EH (cell line): ENCODE measurements at regions not wholly inside any gene's neighbourhood (a gene's known extent, or its start where the extent isn't known, plus 50 kb on each side); places are given as distances from the start of the nearest gene placed in this dataset.
"Not testable (repeated sequence)": the region's sequence is repeated elsewhere in the genome, so short reads cannot be mapped to it uniquely, and the experiment has no call there.

Source experiments
- DNase-seq: peaks from one replicate; pipeline ENCODE4 v3.0.0-alpha.2; 2015; ENCODE audit warnings: low read depth

DNA sequence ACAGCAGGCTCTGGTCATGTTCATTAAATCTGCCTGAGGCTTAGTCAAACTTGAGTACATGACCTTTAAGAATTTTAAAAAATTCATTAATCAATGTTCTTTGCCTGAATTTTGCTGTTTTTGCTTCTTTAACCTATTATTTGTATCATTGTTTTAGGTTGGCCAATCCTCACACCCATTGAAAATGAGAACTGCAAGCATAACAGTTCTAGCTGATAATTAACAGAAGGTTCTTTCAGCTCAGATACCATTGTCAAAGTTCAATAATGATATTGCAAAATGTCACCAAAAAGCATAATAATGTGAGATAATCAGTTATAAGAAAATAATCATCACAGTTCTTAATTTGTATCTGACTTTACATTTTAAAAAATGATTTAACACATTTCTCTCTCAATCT lies 583.1 kb downstream of the TFAP2A start:
- DNase-seq = no peak

DNA sequence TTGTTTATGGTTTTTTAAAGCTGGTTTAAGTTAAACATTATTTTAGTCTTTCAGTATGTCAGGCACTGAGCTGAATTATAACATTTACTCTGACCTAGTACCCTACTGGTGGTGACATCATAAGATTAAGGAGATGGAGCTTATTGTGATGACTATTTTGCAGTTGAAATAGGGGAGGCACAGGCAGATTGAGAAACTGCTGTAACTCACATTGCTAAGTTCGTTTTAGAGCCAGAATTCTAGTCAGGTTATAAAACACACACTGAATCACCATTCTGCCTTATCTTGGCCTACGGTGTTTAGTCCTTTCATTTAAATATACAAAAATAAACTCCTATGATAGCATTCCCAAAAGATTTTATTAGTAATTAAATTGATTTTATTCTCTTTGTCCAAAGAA lies 584.1 kb downstream of the TFAP2A start:
- no peak for DNase-seq

DNA sequence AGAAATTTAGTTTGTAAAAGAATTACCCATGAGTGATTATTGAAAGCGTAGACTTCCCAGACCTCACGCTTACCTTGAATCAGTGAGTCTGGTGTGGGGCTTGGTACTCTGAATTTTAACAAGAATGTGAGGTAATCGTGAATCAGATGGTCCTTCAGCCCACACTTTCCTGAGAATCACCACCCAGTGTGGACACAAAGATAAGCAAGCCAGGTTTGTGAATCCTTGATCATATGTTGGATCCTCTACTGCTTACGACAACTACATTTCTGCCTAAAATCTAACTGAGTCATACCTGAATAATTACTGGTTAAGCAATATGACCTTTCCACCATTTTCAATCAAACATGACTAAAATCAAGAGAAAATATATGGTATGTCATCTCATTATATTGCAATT lies 589.3 kb downstream of the TFAP2A start:
- DNase-seq = no peak

DNA sequence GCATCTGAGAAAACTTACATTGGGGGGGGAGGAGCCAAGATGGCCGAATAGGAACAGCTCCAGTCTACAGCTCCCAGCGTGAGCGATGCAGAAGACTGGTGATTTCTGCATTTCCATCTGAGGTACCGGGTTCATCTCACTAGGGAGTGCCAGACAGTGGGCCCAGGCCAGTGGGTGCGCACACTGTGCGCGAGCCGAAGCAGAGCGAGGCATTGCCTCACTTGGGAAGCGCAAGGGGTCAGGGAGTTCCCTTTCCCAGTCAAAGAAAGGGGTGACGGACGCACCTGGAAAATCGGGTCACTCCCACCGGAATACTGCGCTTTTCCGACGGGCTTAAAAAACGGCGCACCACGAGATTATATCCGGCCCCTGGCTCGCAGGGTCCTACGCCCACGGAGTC lies 604.1 kb downstream of the TFAP2A start:
- DNase-seq = not testable (repeated sequence)

DNA sequence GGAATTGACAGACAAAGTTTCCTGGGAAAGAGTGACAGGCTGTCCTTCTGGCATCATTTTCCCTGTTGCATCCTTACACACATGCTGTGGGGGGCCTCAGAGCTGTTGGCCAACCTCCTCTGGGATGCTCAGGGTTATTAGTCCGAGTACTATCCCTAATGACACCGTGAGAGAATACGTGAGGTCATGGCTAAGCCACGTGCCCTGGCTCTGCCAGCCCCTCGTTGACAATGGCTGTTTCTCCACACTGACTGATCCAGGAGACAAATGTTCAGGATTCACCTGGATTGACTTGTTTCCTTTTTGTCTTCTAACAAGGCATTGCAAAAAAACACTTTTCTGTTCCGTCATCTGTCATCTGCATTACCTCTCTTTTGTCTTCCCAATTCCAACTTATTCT lies 604.6 kb downstream of the TFAP2A start:
- no peak for DNase-seq

DNA sequence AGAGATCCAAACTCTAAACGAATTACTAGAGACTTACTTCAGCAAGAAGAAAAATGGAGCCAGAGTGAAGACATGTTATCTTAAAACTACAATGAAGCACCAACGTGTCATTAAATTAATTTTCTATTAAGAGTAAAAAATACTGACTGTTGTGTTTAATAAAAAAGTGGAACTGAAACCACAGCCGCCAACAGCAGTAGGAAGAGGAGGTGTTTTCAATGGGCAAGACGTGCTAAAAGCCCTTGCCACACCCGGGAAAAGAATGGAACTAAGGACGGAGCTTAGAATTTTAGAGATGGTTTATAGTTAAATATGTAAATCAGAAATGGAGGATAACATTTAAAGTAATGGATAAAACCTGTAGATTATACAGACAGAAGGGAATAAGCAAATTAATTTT lies 608.7 kb downstream of the TFAP2A start:
- no peak for DNase-seq

DNA sequence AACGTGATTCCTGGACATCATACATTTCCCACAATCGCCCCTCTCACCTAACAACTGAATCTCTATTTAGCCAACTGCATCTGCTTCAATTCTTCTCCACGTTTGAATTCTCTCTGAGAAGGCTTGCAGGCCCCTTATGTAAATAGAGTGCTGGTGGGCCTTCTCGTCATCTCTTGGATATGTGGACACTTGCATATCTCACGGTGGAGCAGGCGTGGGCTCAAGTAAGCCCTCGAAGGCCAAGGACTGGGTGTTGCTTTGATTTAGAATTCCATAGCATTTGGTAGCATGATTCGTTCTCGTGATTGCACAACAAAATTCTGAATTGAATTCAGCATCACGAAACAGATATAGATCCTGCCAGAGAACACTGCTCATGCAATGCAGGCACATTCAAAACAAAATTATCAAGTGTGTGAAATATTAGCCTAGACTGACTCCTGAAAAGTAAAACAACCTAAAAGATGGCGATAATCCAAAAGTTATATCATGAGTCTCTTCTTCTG lies 613.6 kb downstream of the TFAP2A start:
- peak; percentile 11 for DNase-seq

DNA sequence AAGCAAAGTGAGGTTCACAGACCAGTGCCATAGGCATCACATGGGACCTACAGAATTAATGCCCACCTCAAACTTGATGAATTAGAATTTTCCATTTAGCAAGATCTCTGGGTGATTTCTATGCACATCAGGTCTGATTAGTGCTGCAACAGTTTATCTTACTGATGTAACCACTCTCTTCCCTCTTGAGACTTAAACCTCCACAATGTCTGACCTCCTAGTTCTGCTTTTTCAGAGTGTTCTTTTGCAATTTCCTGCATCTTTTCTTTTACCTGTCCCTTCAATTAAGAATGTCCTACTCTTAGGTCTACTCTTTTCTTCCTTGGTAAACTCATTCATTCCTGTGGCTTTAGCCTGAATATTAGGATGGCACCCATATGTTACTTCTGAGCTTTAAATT lies 615.3 kb downstream of the TFAP2A start:
- no peak for DNase-seq

DNA sequence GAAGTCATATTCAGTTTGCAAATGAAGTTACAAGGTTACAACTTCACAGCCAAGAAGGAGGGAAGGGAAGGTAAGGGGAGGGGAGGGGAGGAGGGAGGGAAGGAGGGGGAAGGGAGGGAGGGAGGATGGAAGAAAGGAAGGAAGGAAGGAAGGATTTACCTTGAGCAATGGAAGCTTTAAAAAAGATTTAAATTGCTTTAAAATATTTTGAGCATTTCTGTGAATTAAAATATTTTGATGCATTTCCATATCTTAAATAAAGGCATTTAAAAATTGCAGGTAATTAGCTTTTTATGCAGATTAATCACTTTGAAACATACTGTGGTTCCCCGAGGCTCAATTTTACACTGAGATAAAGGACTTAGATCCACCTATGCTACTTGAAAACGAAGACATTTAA lies 618.0 kb downstream of the TFAP2A start:
- no peak for DNase-seq

DNA sequence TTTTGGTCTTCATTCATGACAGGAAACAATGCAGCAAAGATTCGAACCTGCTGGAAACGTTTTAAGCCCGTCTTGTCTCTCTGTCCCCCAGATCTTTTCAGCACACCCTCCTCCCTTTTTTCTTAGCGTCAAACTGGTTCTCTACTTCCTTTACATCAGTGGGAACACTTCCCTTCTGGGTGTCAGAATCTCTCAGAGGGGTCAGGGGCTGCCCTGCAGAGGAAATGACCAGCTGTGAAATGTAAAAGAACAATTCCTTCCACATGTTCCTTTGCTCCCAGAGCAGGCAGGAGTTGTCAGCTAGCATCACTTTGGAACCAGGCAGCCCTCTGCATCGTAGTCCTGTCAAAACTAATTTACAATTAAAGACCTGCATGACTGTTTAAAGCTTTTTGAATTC lies 619.0 kb downstream of the TFAP2A start:
- peak; percentile 15 for DNase-seq

DNA sequence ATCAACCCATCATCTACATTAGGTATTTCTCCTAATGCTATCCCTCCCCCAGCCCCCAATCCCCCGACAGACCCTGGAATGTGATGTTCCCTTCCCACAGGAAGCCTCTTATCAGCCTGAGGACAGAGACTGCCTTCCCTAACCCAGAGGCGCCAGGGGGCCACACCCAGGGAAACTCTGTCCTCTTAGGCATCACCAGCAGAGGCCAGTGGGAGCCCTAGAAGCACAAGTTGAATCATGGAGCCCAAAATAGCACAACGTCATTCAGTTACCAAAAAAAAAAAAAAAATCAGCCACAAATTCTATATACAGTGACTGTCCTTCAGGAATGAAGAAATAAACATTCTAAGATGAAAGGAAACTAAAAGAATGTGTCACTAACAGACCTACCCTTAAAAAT lies 625.7 kb downstream of the TFAP2A start:
- DNase-seq = peak; percentile 90

DNA sequence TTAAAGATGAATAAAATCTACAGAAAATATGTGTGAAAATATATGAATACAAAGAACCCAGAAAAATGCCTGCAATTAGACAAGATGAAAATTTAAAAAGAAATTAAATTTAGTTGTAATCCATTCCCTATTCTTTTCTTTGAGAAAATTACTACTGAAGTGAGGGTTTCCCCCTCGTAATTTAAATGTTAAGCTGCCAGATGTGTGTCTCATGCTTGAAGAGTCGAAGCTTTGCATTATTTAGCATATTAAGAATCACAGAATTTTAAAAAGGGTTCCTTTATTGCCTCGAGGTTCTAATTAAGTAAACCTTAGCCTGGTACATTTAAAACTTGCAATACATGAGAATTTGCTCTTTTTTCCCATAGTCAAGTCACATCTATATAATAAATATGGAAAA lies 630.1 kb downstream of the TFAP2A start:
- no peak for DNase-seq

DNA sequence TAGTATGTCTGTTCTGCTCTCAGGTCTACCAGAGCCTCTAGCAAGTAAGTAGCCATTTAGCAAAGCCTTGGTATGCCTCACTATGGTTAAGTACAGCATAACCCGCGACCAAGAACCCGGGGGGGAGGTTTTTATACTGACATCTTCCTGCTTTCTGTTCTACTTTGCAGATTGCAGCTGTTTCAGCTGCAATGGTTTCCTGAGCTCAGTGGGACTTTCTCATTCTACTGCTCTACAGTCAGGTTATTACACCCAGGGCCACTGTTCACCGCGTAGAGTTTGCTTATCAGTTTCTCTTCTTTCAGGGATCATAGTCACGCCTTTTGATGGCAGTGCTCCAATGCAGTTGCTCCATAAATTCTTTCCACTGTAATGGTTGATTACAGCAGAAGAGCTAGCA lies 631.3 kb downstream of the TFAP2A start:
- peak; percentile 10 for DNase-seq

DNA sequence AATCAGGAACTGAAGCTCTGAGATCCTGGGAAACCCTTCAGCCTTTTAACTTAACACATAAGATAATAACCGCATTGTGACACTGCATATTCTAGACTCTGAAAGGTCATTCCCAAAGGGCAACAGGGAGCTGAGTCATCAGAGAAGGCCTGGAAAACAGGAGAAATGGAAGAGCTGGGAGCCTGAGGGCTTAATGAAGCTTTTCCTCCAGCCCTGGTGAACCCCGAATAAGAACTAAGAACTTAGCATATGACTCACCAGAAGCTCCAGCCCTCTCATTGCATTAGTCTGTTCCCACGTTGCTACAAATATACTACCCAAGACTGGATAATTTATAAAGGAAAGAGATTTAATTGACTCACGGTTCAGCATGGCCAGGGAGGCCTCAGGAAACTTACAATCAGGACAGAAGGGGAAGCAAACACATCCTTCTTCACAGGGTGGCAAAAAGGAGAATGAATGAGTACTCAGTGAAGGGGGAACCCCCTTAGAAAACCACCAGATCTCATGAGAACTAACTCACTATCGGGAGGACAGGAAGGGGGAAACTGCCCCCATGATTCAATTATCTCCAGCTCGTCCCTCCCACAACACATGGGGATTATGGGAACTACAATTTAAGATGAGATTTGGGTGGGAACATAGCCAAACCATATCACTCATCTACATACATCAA lies 648.5 kb downstream of the TFAP2A start:
- DNase-seq = peak; percentile 100

DNA sequence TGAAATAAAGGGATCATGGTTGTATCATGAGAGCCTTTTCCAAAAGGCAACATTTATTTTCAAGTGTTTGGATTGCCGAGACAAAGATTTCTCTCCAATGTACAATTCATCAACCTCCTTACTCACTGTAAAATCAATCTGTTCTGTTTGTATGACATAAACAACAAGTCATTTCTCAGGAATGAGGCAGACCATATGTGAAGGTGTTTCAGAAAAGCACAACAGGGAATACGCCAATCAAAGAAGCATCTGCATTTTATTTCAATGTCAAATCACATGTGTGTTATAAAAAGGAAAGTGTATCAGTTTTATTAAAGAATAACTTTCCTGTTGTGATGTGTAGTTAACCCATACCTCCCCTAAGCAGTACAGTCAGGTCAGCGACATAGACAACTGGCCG lies 653.7 kb downstream of the TFAP2A start:
- DNase-seq = peak; percentile 31

DNA sequence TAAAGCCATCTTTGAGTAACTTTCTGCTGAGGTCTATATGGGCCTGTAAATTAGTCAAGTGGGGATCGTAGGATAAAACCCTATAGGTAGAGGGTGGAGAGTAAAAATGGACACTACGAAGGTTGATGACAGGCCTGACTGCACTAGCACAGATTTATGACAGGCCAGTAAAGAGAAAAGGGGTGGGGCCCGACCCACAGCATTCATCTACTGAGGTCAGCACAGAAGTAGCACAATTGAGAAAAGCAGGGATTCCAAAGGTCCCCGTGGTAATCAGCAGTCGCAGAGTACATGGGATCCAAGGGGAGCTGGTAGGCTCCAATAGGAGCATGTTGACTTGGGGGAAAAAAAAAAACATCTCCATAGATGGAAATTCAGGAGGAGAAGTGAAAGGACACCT lies 660.4 kb downstream of the TFAP2A start:
- DNase-seq = no peak

DNA sequence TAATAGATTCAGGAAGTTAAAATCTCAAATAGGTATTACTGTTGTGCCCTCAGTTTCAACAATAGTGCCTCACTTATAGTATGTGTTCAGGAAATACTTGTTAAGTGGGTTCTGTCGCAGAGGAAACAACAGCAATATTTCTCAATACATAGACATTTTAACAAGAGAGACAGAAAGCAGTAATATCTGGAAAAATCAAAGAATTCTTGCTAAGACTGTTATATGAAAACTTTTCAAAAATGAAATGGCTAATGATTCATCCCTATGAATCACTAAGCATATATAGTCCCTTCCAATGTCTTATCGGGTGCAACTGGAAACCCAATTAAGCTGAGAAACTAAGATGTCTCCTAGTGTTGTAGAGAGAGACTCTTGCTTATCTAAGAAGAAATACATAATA lies 668.9 kb downstream of the TFAP2A start:
- peak; percentile 47 for DNase-seq

DNA sequence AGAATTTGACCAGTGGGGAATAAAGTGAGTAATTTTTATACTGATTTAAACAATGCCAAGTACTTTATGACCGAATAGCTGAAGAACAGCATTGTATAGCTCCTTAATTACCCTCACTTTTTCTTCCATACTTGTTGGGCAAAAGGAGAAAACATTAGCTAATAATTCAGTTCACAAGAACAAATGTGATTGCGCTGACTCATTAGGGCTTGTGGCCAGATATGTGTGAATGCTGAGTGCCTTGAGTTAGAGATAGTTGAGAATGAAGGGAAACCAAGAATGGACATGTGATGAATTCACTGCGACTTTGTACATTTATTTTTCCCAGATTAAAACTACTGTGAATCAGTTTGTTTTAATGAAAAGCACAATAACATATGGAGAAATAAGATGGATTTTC lies 669.4 kb downstream of the TFAP2A start:
- DNase-seq = peak; percentile 58

DNA sequence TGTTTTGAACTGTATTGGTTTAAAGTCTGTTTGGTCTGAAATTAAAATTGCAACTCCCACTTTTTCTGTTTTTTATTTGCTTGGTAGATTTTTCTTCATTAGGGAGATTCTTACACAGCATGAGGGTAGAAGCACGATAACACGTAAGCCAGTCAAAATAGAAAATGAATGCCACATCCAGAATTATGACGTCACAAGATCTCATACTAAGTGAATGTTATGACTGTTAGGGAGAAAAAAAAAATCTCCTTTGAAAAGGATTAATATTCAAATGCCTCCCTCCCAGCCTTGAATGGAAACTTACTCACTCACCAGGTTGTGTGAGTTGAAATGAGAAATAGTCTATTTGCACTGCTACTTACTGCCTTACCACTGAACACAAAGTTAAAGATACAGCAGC lies 670.8 kb downstream of the TFAP2A start:
- no peak for DNase-seq

DNA sequence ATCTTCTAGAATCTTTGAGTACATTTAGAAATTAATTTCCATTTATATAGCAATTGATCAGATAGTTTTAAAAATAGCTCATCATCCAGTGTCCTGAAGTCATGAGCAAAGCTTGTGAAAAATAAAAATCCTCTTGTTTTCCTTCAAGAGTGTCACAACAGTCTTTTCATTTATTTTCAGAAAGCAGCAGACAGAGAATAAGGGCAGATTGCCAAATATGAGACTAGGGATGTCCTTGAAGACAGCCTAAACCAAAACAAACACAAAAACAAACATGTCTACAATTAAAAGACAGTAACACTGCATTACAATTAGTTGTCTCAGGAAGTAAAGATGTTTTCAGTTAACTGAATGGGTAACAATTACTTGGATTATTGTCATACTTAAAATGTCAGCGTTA lies 682.8 kb downstream of the TFAP2A start:
- DNase-seq = peak; percentile 13

DNA sequence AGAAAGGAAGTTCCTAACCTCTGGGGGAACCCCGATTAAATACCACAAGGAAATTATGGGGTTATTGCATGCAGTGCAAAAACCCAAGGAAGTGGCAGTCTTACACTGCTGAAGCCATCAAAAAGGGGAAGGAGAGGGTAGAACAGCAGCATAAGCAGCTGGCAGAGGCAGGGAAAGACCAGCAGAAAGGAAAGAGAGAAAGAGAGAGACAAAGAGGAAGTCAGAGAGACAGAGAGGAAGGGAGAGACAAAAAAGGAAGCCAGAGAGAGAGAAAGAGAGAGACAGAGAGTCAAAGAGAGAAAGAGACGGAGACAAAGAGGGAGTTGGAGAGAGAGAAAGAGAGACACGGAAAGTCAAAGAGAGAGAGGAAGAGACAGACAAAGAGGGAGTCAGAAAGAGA lies 689.1 kb downstream of the TFAP2A start:
- DNase-seq = not testable (repeated sequence)

DNA sequence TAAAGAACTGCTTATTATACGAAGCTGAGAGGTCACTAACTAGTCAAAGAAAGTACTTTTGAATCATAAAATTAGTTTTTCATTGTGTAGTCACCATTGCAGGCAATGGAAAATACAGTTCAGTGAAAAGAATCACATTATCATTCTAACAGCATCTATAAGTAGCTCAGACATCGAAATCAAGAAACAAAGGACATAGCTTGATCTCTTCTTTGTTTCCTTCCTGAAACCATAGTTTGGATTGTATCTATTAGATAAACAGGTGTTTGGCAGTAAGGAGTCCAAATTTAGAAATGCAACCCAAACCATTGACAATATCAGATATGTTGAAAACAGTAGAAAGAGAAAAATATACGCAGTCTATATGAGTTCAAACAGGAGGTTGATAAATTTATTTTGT lies 697.3 kb downstream of the TFAP2A start:
- DNase-seq = no peak

DNA sequence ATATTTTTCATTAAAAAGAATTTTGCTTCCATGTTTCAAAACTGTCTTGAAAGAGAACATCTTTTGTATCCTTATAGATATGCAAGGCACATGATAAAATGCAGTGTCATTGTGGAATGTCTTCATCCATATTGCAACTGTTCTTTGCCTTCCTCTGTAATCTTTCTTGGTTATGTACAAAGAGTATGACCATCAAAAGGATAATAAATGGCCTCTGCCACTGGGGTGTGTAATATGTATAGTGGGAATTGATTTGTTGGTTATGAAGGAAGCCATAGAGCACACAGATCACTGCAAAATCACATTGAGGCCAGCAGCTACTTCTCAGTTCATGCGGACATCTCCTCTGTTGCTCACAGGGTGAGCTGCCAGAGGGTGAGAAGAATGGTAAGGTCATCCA lies 703.5 kb downstream of the TFAP2A start:
- no peak for DNase-seq

DNA sequence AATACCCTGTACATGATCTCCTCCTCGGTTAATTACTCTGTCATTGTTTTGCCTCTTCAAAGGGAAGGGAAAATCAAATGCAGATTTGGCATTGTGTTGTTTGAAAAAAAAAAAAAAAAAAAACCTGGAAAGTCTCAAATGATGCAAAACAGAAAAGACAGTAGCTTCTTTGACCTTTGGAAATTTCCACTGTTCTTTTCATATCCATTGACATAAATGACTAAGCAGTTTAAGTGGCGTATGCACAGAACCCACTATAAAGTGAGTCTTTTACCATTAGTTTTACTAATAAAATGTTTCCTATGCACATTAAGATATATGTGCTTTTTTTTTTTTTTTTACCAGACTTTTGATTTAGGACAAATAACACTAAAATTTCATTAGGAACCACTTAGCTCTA lies 704.3 kb downstream of the TFAP2A start:
- no peak for DNase-seq

DNA sequence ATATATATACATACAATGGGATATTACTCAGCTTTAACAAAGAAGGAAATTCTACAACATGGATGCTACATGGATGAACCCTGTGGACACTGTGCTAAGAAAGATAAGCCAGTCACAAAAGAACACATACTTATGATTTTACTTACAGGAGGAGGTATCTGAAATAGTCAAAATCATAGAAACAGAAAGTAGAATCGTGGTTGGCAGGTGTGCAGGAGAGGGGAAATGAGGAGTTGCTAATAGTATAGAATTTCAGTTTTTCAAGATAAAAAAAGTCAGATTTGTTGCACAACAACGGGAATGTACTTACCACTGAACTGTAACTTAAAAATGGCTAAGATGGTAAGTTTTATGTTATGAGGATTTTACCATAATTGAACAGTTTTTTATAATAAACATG lies 706.3 kb downstream of the TFAP2A start:
- DNase-seq = no peak
